Ecto neural progenitor cell (in vitro differentiated cells): ENCODE measurements at regions not wholly inside any gene's neighbourhood (a gene's known extent, or its start where the extent isn't known, plus 50 kb on each side); places are given as distances from the start of the nearest gene placed in this dataset.

Experiments used
- DNase-seq: peaks from one replicate; pipeline ENCODE4 v3.0.0-alpha.2; 2018; ENCODE audit warnings: low spot score

GRCh38 chr11:80144897-80145594, 704.2 kb upstream of the TENM4 start:
- no peak for DNase-seq

GRCh38 chr11:80136991-80137390, 696.2 kb upstream of the TENM4 start:
- no peak for DNase-seq

GRCh38 chr11:80129396-80129795, 688.6 kb upstream of the TENM4 start:
- no peak for DNase-seq

- no peak for DNase-seq
Measured at GRCh38 chr11:80122211-80122610, 681.4 kb upstream of the TENM4 start.

GRCh38 chr11:80118073-80118472, 677.2 kb upstream of the TENM4 start:
- DNase-seq: no peak

- DNase-seq: no peak
Measured at GRCh38 chr11:80116796-80117195, 676.0 kb upstream of the TENM4 start.

- DNase-seq: no peak
Measured at GRCh38 chr11:80109652-80110051, 668.8 kb upstream of the TENM4 start.

GRCh38 chr11:80109031-80109430, 668.2 kb upstream of the TENM4 start:
- no peak for DNase-seq

- no peak for DNase-seq
Measured at GRCh38 chr11:80107415-80107814, 666.6 kb upstream of the TENM4 start.

- DNase-seq: no peak
Measured at GRCh38 chr11:80104191-80104590, 663.4 kb upstream of the TENM4 start.

- no peak for DNase-seq
Measured at GRCh38 chr11:80103142-80103859, 662.5 kb upstream of the TENM4 start.

GRCh38 chr11:80097146-80097545, 656.3 kb upstream of the TENM4 start:
- no peak for DNase-seq

GRCh38 chr11:80096736-80097135, 655.9 kb upstream of the TENM4 start:
- DNase-seq: no peak

- DNase-seq: no peak
Measured at GRCh38 chr11:80086496-80087055, 645.7 kb upstream of the TENM4 start.

- DNase-seq: no peak
Measured at GRCh38 chr11:80085563-80085962, 644.7 kb upstream of the TENM4 start.

GRCh38 chr11:80084608-80085007, 643.8 kb upstream of the TENM4 start:
- no peak for DNase-seq

- DNase-seq: no peak
Measured at GRCh38 chr11:80083531-80083951, 642.7 kb upstream of the TENM4 start.

GRCh38 chr11:80082406-80082805, 641.6 kb upstream of the TENM4 start:
- no peak for DNase-seq

GRCh38 chr11:80077113-80077512, 636.3 kb upstream of the TENM4 start:
- no peak for DNase-seq

GRCh38 chr11:80074837-80075236, 634.0 kb upstream of the TENM4 start:
- DNase-seq: no peak

GRCh38 chr11:80066291-80066690, 625.5 kb upstream of the TENM4 start:
- DNase-seq: no peak

GRCh38 chr11:80065086-80065485, 624.3 kb upstream of the TENM4 start:
- no peak for DNase-seq

- DNase-seq: no peak
Measured at GRCh38 chr11:80061056-80061455, 620.2 kb upstream of the TENM4 start.
